Fibroblast of lung (primary cell): ENCODE measurements at regions not wholly inside any gene's neighbourhood (a gene's known extent, or its start where the extent isn't known, plus 50 kb on each side); places are given as distances from the start of the nearest gene placed in this dataset.

Source experiments
- DNase-seq, 2 donors: peaks; one replicate each; pipeline versions ENCODE4 v3.0.0 to v3.0.0-alpha.2; 2010; ENCODE audit warnings: low read depth in 2 of 2
- H2AFZ ChIP-seq: 2 replicates; pipeline ENCODE4 v1.5.1; 2012; ENCODE audit warnings: low read length, control low read depth, inconsistent platforms
- H3K27ac ChIP-seq: 2 replicates; pipeline ENCODE4 v1.5.1; 2011; ENCODE audit warnings: low read length, control low read depth; ENCODE audit not compliant: insufficient read depth
- H3K27me3 ChIP-seq: 2 replicates; pipeline ENCODE4 v1.5.1; 2011; ENCODE audit warnings: mild to moderate bottlenecking, low read length; ENCODE audit not compliant: control insufficient read depth, insufficient read depth
- H3K36me3 ChIP-seq: 2 replicates; pipeline ENCODE4 v1.5.1; 2011; ENCODE audit warnings: low read length; ENCODE audit not compliant: control insufficient read depth, insufficient read depth
- H3K4me1 ChIP-seq: 2 replicates; pipeline ENCODE4 v1.5.1; 2011; ENCODE audit warnings: low read length; ENCODE audit not compliant: control insufficient read depth, insufficient read depth; ENCODE audit errors: extremely low read depth
- H3K4me2 ChIP-seq: 2 replicates; pipeline ENCODE4 v1.5.1; 2011; ENCODE audit warnings: low read length, control low read depth; ENCODE audit not compliant: insufficient read depth; ENCODE audit errors: extremely low read depth
- H3K4me3 ChIP-seq, 4 experiments: fragments of 200-600 bp in 1 of 4; sonication (generic) in 1 of 4; replicated peaks in 1 of 4; 2 replicates each; pipeline ENCODE4 v1.5.1; 2011 to 2016; ENCODE audit warnings: low read length in 4 of 4, low read depth in 3 of 4, mild to moderate bottlenecking in 3 of 4, control low read depth in 2 of 4, inconsistent platforms in 1 of 4, mixed read lengths in 1 of 4; ENCODE audit not compliant: insufficient read depth in 1 of 4; ENCODE audit errors: control extremely low read depth in 1 of 4
- H3K79me2 ChIP-seq: 2 replicates; pipeline ENCODE4 v1.5.1; 2012; ENCODE audit warnings: mild to moderate bottlenecking, low read length, inconsistent platforms; ENCODE audit not compliant: control insufficient read depth, insufficient read depth
- H3K9ac ChIP-seq: 2 replicates; pipeline ENCODE4 v1.5.1; 2011; ENCODE audit warnings: mild to moderate bottlenecking, low read length, control low read depth; ENCODE audit not compliant: insufficient read depth
- H3K9me3 ChIP-seq: 2 replicates; pipeline ENCODE4 v1.5.1; 2012; ENCODE audit warnings: low read depth, low read length; ENCODE audit not compliant: control insufficient read depth, insufficient read depth
- H4K20me1 ChIP-seq: 2 replicates; pipeline ENCODE4 v1.5.1; 2011; ENCODE audit warnings: low read length; ENCODE audit not compliant: control insufficient read depth, insufficient read depth; ENCODE audit errors: extremely low read depth
- EZH2 ChIP-seq: IDR thresholded peaks from 2 replicates; pipeline ENCODE4 v1.5.1; 2012; ENCODE audit warnings: low read length, control low read depth, mild to moderate bottlenecking; ENCODE audit errors: missing control alignments
- TF ChIP-seq, protein P1 (sequence below), 2 donors: IDR thresholded peaks in 1 of 2; conservative IDR thresholded peaks in 1 of 2; 1 replicate in 1 of 2; 2 replicates in 1 of 2; pipeline ENCODE4 v1.5.1; 2011 to 2012; ENCODE audit warnings: low read length in 2 of 2, control low read depth in 1 of 2, inconsistent platforms in 1 of 2, low read depth in 1 of 2, mild to moderate bottlenecking in 1 of 2

DNA sequence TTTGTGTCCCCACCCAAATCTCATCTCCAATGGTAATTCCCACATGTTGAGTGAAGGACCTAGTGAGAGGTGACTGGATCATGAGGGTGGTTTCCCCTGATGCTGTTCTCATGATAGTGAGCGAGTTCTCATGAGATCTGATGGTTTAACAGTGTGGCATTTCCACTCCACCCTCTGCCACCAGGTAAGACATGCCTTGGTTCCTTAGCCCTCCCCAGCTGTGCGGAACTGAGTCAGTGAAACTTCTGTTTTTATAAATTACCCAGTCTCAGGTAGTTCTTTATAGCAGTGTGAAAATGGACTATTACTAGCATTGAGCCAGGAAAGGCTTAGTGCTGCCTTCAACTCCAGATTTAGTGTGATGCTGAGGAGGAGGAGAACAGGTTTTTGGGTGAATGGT, 222.2 kb downstream of the ADRA2A start:
- TF ChIP-seq, protein P1, sequence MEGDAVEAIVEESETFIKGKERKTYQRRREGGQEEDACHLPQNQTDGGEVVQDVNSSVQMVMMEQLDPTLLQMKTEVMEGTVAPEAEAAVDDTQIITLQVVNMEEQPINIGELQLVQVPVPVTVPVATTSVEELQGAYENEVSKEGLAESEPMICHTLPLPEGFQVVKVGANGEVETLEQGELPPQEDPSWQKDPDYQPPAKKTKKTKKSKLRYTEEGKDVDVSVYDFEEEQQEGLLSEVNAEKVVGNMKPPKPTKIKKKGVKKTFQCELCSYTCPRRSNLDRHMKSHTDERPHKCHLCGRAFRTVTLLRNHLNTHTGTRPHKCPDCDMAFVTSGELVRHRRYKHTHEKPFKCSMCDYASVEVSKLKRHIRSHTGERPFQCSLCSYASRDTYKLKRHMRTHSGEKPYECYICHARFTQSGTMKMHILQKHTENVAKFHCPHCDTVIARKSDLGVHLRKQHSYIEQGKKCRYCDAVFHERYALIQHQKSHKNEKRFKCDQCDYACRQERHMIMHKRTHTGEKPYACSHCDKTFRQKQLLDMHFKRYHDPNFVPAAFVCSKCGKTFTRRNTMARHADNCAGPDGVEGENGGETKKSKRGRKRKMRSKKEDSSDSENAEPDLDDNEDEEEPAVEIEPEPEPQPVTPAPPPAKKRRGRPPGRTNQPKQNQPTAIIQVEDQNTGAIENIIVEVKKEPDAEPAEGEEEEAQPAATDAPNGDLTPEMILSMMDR (conservative IDR thresholded peaks at IDR 0.05 in 1 of 2, IDR thresholded peaks at IDR 0.05 in 1 of 2; ENCODE audit: low read depth in 1 of 2, low read length in 2 of 2) = no peak
- H3K4me1 ChIP-seq = peaks cover 2% of the 10 kb centered on the region
- DNase-seq = no peak

DNA sequence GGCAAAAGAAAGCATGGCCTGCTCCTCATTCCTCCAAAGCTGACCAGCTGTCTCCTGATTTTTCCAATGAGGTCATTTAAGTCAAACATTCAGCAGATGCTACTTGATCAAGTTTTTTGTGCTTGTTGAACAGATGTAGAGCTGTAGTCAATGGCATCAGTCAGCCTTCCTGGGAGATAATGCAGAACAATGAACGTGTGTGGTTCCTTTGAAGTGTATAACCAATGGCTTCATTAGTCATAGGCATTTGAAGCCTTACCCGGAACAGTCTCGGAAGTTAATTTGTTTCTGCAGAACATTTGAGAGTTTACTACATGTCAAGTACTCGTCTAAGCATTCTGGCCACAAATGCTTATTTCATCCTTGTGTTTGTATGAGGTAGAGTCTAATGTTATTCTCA, 227.1 kb downstream of the ADRA2A start:
- no peak overlapping the region for H2AFZ ChIP-seq
- H3K9me3 ChIP-seq = no peaks in the 10 kb centered on the region
- H3K27ac ChIP-seq = no peak overlapping the region
- no peak overlapping the region for H3K4me3 ChIP-seq
- H3K36me3 ChIP-seq = no peaks in the 10 kb centered on the region
- H3K4me2 ChIP-seq = no peak overlapping the region
- H3K79me2 ChIP-seq = no peaks in the 10 kb centered on the region
- no peaks in the 10 kb centered on the region for H3K27me3 ChIP-seq
- peak in 1 of 2 donors; percentile 2 for DNase-seq
- TF ChIP-seq, protein P1 (conservative IDR thresholded peaks at IDR 0.05 in 1 of 2, IDR thresholded peaks at IDR 0.05 in 1 of 2; ENCODE audit: low read depth in 1 of 2, low read length in 2 of 2) = no peak
- no peak for TF ChIP-seq EZH2
- H3K9ac ChIP-seq = no peak overlapping the region
- no peaks in the 10 kb centered on the region for H3K4me1 ChIP-seq
- H4K20me1 ChIP-seq = no peaks in the 10 kb centered on the region

More for the DNA sequence above, 222.2 kb downstream of the ADRA2A start:
- Histone ChIP-seq H3K4me2 (no peak overlapping the region), H3K27me3 (no peaks in the 10 kb centered on the region), H3K4me3 (no peak overlapping the region), H4K20me1 (no peaks in the 10 kb centered on the region), H2AFZ (no peak overlapping the region), H3K9ac (no peak overlapping the region), H3K79me2 (no peaks in the 10 kb centered on the region), H3K27ac (no peak overlapping the region), H3K9me3 (no peaks in the 10 kb centered on the region), H3K36me3 (no peaks in the 10 kb centered on the region)

DNA sequence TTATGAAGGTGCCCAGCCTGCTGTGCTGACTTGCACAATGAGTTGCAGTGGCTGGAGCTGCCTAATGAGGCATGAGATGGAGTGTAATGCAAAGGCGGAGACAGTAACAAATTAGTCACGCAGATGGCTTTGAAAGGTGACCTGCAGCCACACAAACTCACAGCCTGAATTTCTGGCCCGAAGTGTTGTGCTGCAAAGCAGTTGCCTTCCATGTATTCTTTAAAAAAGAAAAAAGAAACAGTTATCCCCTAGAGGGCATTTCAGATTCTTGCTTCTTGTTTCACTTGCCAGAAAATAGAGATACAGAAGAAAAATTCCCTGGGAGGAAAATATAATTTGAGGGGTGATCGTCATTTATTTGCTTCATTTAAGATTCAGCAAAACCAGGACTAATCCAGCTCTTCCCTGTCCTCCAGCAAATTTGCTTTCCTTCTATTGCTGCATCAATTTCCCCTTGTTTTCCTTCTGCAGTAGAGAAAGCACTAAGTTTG, 239.9 kb downstream of the ADRA2A start:
- H4K20me1 ChIP-seq = no peaks in the 10 kb centered on the region
- H3K9ac ChIP-seq = no peak overlapping the region
- no peaks in the 10 kb centered on the region for H3K79me2 ChIP-seq
- no peak overlapping the region for H3K4me2 ChIP-seq
- TF ChIP-seq, protein P1 (conservative IDR thresholded peaks at IDR 0.05 in 1 of 2, IDR thresholded peaks at IDR 0.05 in 1 of 2; ENCODE audit: low read depth in 1 of 2, low read length in 2 of 2) = no peak
- no peak for TF ChIP-seq EZH2
- no peaks in the 10 kb centered on the region for H3K4me1 ChIP-seq
- H2AFZ ChIP-seq = no peak overlapping the region
- no peak overlapping the region for H3K27ac ChIP-seq
- H3K9me3 ChIP-seq = no peaks in the 10 kb centered on the region
- H3K4me3 ChIP-seq = peak overlapping the region in 1 of 4 experiments; percentile 25
- DNase-seq = no peak
- H3K27me3 ChIP-seq = no peaks in the 10 kb centered on the region
- no peaks in the 10 kb centered on the region for H3K36me3 ChIP-seq
